ENCODE measurements at regions not wholly inside any gene's neighbourhood (a gene's known extent, or its start where the extent isn't known, plus 50 kb on each side); places are given as distances from the start of the nearest gene placed in this dataset.
"Not testable (repeated sequence)": the region's sequence is repeated elsewhere in the genome, so short reads cannot be mapped to it uniquely, and the experiment has no call there.

DNA sequence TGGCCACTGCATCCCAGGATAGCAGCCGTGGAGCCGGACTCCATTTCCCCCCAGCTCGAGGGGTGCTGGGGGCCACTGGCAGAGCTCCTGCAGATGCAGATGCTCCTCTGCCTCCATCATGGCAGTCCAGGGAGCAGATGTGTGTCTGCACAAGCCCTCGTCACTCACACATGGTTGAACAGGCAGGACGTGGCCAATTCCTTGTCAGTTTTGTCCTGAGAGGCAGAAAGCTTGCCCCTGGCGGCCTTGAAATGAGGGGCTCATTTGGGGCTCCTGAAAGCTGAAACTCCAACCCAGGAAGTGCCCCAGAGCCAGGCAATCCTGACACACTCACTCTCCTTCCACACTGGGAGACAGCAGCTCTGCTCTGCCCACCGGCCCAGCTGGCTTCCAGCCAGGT is 100.9 kb upstream of the C14orf180 start:
- ATAC-seq (no peak), DNase-seq (no peak)
- Histone ChIP-seq H3K4me1 (no peaks in the 10 kb centered on the region), H3K4me3 (no peak overlapping the region), H3K9me3 (peaks cover 0 to 23% (median 11%) of the 10 kb centered on the region in 11 donors), H3K36me3 (no peaks in the 10 kb centered on the region), H3K27me3 (peaks cover 0 to 27% (median 10%) of the 10 kb centered on the region in 7 donors), H3K27ac (no peak overlapping the region)
- intact Hi-C loops (cut with DNase I): no loop called here
- 65 to 69% methylated on average over 7 of the region's 7 CpGs for WGBS, 2 donors
- TF ChIP-seq, protein P1, sequence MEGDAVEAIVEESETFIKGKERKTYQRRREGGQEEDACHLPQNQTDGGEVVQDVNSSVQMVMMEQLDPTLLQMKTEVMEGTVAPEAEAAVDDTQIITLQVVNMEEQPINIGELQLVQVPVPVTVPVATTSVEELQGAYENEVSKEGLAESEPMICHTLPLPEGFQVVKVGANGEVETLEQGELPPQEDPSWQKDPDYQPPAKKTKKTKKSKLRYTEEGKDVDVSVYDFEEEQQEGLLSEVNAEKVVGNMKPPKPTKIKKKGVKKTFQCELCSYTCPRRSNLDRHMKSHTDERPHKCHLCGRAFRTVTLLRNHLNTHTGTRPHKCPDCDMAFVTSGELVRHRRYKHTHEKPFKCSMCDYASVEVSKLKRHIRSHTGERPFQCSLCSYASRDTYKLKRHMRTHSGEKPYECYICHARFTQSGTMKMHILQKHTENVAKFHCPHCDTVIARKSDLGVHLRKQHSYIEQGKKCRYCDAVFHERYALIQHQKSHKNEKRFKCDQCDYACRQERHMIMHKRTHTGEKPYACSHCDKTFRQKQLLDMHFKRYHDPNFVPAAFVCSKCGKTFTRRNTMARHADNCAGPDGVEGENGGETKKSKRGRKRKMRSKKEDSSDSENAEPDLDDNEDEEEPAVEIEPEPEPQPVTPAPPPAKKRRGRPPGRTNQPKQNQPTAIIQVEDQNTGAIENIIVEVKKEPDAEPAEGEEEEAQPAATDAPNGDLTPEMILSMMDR (IDR thresholded peaks at IDR 0.05): no peak

DNA sequence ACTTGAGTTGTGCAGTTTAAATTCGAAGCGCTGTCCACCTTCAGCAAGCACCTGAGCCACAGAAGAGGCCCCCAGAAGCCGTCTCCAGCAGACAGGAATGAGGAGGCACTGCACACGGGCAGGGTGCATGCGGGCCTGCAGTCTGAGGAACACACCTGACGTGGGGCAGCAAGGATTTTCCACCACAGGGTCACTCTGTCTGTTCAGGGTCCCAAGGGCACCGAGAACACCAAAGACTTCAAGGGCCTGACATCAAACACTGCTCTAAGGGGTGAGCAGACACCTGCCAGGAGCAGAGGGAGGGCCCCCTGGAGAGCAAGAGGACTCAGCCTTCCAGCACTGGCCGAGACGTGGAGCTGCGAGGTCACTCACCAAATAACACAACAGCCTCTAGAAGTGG is 99.7 kb upstream of the C14orf180 start:
- no peak for ATAC-seq
- intact Hi-C loops (cut with DNase I): no loop called here
- 87 to 89% methylated on average over 10 of the region's 10 CpGs for WGBS, 2 donors
- no peaks in the 10 kb centered on the region for H3K4me1 ChIP-seq
- H3K36me3 ChIP-seq: no peaks in the 10 kb centered on the region
- TF ChIP-seq, protein P1 (IDR thresholded peaks at IDR 0.05): no peak
- no peak overlapping the region for H3K27ac ChIP-seq
- H3K27me3 ChIP-seq: peaks cover 0 to 17% (median 5%) of the 10 kb centered on the region in 7 donors
- H3K4me3 ChIP-seq: no peak overlapping the region
- H3K9me3 ChIP-seq: peaks cover 0 to 23% (median 11%) of the 10 kb centered on the region in 11 donors
- no peak for DNase-seq

GRCh38 chr14:104481323-104481722 is 98.2 kb upstream of the C14orf180 start:
- Histone ChIP-seq H3K27ac (no peak overlapping the region), H3K27me3 (peaks cover 0 to 17% (median 3%) of the 10 kb centered on the region in 7 donors), H3K4me1 (no peaks in the 10 kb centered on the region), H3K9me3 (peaks cover 0 to 23% (median 11%) of the 10 kb centered on the region in 11 donors), H3K36me3 (no peaks in the 10 kb centered on the region), H3K4me3 (no peak overlapping the region)
- TF ChIP-seq, protein P1 (IDR thresholded peaks at IDR 0.05): no peak
- intact Hi-C loops (cut with DNase I): no loop called here
- no peak for DNase-seq
- ATAC-seq: no peak
- WGBS, 2 donors: 90 to 92% methylated on average over 10 of the region's 10 CpGs

DNA sequence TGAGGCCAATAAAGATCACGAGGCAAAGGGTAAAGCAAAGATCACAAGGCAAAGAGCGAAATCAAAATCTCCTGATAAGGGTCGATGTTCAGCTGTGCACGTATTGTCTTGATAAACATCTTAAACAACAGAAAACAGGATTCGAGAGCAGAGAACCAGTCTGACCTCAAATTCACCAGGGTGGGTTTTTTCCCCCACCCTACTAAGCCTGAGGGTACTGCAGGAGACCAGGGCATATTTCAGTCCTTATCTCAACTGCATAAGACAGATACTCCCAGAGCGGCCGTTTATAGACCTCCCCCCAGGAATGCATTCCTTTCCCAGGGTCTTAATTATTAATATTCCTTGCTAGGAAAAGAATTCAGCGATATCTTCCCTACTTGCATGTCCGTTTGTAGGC is 97.5 kb upstream of the C14orf180 start:
- intact Hi-C loops (cut with DNase I); H3K36me3 ChIP-seq; DNase-seq; ATAC-seq; H3K4me1 ChIP-seq; H3K27ac ChIP-seq; H3K4me3 ChIP-seq: not testable (repeated sequence)
- peaks cover 0 to 24% (median 0%) of the 10 kb centered on the region in 7 donors for H3K27me3 ChIP-seq
- WGBS, 2 donors: 79 to 86% methylated on average over 8 to 9 of the region's 9 CpGs
- peaks cover 0 to 23% (median 11%) of the 10 kb centered on the region in 11 donors for H3K9me3 ChIP-seq

- intact Hi-C loops (cut with DNase I): no loop called here
- Histone ChIP-seq H3K27me3 (peaks cover 0 to 26% (median 5%) of the 10 kb centered on the region in 7 donors), H3K36me3 (no peaks in the 10 kb centered on the region), H3K4me3 (no peak overlapping the region), H3K4me1 (no peaks in the 10 kb centered on the region), H3K9me3 (peaks cover 0 to 19% (median 10%) of the 10 kb centered on the region in 11 donors), H3K27ac (no peak overlapping the region)
- TF ChIP-seq, protein P1 (IDR thresholded peaks at IDR 0.05): no peak
- no peak for DNase-seq
- no peak for ATAC-seq
- WGBS, 2 donors: 86% methylated on average over 18 of the region's 18 CpGs
Measured at GRCh38 chr14:104486222-104486923, 93.2 kb upstream of the C14orf180 start.

Data from heart right ventricle (tissue), 16 donors.